HG03095 (cell line): ENCODE measurements at regions not wholly inside any gene's neighbourhood (a gene's known extent, or its start where the extent isn't known, plus 50 kb on each side); places are given as distances from the start of the nearest gene placed in this dataset.

Experiments used
- ATAC-seq: cut with Tn5 transposase; IDR thresholded peaks from one replicate; pipeline ENCODE4 v1.9.1; 2021; ENCODE audit warnings: moderate library complexity; ENCODE audit not compliant: unreplicated experiment

DNA sequence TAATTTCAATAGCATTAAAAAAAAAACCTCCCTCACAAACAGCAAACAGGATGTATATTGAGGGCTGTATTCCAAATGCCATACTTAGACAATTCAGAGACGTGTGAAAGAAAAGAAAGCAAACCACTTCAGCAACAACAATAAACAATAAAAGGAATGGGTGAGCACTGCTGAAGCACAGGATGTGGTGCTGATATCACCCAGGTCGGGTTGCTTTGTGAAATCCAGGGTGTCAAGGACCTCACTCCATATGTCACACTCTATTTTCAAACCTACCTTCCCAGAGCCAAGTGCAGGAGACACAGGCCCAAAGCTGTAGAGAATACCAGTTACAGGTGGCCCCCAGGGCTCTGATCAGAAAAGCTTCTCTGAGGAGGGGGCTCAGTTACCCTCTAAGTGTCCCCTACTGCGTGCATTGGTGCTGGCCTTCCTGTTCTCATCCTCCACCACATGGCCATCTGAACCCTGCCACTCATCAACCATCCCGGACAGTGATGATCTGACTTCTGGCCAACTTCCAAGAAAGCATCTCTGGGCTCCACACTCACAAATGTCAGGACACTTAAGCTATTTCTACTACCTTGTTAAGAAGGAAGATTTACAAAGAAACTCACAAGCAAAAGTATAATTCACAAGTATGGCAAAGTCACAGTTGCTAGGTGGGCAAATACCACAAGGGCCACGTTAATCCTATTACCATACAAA, 363.0 kb downstream of the SS18 start:
- ATAC-seq: no peak

DNA sequence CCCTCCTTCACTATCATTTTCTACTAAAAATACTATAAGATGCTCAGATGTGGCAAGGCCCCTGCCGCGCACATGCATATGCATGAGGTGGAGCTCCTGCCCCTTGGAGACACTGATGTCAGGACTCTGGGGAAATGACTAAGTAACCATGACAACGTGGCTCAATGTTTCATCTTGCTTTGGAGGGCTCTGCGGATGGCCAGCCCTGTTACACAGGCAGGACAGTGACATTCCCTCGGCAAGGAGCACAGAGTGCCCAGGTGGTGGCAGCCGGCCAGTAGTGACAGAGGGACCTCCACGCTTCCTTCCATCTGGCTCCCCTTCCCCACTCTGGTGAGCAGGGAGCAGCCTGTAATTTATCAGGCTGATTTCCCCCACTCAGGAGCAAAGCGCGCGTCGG, 364.1 kb downstream of the SS18 start:
- no peak for ATAC-seq

DNA sequence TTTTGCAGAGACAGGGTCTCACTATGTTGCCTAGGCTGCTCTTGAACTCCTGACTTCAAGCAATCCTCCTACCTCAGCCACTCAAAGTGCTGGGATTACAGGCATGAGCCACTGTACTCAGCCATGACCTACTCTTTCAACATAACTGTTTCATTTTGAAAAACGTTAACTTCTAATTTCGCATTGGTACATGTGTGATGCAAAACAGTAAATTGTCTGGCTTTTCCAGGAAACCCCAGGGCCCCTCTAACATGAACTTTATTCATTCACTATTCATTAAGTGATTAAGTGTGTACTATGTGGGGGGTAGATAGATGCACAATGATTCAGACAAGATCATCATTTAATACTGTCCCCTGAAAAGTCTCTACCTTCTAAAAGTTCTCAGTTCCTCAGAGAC, 364.9 kb downstream of the SS18 start:
- no peak for ATAC-seq

DNA sequence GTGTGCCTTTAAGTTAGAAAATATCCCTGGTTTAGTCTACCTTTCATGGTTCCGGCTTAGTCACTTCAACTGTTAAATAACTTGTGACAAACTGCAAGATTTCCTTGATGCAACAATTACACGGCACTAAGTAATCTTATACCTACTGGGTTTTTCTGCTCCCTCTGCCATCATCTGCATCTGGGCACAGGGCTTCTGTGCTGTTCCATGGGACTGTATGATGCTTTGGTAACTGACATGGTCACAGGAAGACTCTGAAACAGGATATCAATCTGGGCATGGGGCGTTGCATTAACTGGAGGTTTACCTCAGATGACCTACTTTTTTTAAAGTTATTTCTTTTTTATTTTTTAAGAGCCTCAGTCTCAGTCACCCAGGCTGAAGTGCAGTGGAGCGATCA, 365.4 kb downstream of the SS18 start:
- ATAC-seq: no peak

DNA sequence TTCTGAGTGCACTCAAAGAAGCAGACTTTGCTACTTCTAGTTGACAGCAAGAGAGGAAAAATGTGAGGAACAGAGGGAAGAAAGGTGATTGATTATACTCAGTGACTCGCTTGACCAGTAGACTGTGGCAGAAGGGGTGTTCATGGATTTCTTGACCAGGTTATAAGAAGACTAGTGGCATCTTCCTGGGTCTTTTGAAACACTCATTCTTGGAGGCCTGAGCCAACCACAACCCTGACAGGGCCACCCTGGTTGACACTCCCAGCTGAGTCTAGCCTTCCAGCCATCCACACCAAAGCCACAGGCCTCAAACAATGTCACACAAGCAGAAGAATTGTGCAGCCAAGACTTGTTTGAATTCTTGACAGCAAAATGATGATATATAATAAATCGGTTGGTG, 366.3 kb downstream of the SS18 start:
- ATAC-seq: no peak

DNA sequence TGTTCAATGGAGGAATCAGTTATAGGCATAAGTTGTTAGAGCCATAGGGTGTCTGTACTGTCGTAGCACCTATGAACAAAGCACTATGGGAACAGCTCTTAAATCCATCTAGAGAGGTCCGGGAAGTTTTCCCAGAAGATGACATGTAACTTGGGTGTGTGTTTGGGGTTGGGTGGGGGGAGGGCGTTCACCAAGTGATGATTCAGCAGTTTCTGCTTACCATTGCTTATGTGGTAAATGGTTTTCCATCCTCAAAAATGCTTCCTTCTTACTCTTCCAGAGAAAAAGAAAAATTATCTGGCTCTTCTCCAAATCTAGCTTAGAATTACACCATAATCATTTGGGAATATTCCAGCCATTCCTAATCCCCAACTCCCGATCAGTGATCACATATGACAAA, 361.1 kb upstream of the ZNF521 start:
- no peak for ATAC-seq

DNA sequence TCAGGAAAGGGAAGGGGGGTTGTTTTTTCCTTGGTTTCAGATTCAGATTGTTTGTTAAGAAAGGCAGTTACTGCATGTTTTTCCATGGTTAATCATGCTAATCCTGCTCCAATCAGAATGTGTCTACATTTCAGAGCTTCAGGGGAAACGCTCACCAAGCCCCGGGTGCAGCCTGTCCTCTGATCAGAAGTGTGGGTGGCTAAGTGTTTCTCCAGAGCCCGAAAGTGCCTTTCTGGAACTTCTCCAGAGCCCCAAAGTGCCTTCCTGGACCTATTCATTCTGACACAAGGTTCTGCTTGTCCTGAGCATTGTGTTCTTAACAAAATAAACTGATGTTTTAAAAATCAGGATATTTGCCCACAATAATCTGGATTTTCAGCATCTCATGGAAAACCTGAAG, 359.0 kb upstream of the ZNF521 start:
- no peak for ATAC-seq

DNA sequence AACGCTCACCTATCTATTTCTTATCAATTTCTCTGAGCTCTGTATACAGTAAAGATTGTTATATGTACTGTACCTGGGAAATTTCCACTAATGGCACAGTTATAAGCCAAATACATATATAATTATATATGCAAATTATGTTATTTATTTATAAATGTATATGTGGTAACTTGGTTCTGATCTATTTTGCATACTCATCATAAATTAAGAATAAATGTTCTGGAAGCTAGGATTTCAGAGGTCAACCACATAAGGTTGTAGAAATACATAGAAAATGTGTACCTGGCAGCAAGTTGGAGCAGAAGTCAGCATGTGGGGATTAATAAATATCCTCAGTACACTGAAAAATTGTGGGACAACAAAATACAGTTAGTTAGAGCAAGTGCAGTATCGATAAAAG, 353.7 kb upstream of the ZNF521 start:
- ATAC-seq: no peak

DNA sequence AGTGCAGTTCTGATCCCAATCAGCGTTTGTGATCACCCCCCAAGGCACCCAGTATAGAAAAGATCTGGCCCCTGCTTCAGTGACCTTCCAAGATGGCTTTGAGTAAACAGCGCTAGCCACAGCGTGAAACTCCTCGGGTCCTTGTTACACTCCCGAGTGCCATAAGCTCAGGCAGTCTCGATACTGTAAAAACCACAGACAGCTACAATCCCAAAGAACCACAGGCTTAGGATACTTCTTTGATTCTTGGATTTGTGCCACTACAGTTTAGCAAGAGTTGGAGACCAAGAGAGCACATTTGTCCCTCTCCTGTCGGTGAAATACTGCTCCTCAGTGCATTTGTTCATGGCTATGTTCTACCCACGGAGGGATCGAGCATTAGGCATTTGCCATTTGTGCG, 352.5 kb upstream of the ZNF521 start:
- ATAC-seq: no peak

DNA sequence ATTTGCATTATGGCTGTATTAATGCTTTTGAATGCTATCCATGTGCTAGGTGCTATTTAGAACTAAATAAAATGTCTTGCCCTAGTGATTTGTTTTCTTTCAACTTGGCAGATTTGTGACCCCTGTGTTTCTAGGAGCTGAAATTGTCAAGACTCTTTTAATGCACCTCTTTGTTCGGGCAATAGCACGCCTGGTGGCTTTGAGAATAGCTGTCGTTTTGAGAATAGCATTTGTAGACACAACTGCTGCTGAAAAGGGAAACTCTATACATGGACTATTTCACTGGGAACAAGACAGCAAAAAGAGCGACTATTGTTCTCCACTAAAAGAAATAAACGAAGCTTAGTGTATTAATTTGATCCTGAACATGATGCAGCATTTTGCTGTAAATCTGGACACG, 352.1 kb upstream of the ZNF521 start:
- ATAC-seq: no peak

DNA sequence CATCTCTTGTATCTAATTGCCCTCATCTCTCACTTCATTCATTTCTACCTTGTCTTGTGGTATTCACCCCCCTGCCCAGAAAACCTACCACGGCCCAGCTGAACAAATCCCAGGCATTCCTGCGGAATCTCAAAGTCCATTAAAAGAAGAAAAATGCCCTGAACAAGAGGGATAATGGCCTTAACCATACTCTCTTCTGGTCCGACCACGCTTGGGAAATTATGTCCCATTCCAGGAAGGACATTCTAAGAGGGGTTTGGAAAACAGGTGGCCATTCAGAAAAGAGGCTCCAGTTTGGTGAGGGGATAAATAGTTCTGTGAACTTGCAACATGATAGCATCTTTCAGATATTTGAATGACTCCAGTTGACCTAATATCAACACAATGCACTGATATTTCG, 349.9 kb upstream of the ZNF521 start:
- no peak for ATAC-seq

DNA sequence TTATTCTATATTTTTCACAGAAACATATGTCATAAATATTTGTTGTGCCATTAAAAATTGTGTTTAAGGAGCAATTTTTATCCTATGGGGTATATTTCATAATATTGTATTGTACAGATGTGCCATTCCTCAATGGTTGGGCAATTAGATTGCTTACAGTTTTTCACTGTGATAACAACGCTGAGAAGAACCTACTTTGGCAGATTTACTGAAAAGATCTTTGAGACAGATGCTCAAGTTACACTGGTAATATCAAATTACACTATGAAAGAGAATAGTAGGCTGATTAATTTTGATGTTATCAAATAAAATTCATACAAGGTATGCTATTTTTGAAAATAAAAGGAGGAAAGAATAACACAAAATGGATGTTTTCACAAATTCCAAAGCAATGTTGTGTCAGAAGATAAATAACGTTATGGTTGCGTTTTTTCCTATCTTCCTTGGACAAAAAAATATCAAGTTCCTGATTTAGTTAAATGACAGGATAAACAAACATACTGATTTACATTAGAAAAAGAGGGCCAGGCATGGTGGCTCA, 335.1 kb upstream of the ZNF521 start:
- ATAC-seq: no peak

DNA sequence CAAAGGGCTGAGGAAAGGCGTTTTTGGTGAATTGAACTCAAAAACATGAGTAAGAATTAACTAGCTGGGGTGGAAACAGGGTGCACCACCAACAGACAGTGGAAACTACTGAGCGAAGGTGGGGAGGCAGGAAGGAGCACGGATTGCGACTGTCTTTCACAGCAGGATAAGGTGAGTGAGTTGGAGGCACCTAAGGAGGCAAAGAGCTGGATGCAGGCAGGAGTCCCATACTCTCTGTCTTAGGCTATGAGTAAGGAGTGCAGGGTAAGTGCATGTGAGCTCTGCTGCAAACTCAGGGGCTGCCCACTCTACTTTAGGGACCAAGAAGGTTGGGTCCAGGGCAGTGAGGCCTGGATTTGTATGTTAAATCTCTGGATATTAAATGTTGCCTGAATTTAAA, 333.1 kb upstream of the ZNF521 start:
- ATAC-seq: no peak

DNA sequence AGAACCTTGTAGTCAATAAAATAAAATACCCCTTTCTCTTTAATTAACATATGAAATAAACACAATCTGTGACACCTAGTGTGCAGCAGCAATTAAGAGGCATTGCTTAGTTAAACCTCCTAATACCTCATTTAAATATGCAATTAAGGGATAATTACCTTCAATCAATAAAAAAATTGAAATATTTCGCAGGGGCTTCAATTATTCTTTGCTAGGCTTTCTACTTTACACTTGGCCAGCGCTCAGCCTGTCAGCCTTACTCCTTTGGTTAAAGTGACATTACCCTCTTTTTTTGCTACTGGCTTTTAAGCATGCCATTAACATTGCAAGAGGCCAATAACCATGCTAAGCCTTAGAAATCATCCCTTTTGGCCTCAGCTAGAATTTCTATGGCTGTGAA, 327.5 kb upstream of the ZNF521 start:
- no peak for ATAC-seq

DNA sequence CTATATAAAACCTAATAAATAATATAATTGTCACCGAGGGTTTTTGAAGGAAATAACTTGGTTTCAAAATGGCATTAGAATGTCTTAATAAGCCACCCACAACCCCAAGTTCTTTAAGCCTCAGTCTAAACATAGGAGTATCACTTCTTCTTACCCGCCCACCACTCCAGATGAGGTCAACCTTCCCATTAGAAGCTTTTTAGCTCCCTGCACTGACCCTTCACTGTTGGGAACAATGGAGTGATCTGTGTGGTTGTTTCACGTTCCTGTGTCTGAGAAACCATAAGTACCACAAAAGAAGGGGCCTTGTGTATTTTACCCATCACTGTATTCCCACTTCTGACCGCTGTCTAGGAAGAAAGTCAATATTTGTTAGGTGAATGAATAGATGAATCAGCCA, 326.3 kb upstream of the ZNF521 start:
- no peak for ATAC-seq

DNA sequence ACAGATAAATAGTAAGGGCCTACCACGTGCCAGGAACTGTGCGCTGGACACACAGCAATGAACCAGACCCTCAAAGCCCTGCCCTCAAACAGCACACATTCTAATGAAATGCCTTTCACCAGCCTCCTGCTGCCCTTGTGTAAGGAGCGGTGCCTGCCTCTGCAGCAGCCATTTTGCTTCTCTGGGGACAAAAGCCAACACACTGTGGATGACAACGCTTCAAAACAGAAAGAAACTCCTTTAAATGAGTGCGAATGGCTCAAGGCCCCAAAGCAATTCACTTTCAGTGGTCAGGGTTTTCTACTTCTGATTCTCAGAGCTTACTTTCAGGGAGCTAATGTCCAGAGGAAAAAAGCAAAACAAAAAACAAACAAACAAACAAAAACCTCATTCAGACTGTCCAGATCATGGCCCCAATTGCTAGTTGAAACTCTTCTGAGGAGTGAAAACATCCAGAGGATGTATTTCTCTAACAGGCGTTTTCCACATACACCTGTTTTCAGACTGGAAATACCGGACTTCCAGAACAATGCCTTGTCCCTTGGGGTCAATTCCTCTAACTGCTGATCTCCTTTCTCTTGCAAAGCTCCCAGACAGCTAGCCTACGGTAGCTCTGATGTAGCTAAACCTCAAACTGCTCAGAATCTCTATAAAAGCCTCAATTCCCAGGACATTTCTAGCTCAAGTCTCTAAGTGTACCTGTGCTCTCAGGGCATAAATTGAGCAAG, 323.3 kb upstream of the ZNF521 start:
- no peak for ATAC-seq

DNA sequence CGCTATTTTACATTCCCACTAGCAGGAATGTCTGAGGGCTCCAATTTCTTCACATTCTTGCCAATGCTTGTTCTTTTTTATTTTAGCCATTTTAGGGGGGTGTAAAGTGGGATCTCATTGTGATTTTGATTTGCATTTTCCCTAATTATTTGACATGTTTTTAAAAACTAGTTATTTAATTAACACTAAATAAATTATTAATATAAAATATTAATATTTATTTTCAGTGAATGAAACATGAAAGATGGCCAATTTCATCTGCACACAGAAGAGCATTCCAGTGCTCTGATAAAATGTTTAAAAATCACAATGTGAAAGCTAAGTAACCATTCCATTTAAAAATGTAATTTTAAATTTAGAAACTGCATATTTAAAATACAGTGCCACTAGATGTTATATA, 322.2 kb upstream of the ZNF521 start:
- no peak for ATAC-seq

DNA sequence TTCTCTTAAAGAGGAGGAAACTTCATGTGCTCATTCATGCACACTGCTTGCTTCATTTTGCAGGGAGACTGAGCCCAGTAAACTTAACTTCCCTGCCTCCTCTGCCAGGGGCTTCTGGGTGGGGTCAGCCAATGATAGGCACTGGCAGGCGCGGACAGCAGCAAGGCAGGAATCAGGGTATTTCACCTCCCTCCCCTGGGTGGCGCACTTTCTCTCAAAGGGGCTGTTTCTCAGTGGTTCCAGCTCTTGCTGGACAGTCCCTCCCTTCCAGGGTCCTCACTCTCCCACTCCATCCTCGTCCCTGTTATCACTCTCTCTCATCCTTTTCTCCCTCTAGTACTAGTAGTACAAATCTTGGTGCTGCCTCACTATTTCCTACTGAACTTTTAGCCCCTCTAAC, 320.5 kb upstream of the ZNF521 start:
- no peak for ATAC-seq

DNA sequence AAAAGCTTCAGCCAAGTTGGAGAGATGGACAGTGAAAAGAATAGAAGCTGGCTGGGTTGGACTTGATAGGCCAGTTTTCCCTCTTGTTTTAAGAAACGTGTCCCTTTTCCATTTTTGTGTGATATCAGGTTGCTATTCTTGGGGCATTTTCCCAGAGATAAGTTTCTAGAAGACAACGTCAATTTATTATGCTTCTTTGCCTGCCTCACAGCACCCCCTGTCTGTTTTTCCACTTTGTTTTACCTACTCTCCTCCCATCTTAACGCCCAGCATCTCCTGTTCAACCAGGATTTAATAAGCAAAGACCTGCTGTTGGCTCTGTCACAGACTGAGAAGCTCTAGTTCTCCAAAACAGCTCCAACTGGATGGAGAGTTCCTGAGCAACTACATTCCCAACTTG, 317.8 kb upstream of the ZNF521 start:
- ATAC-seq: no peak

DNA sequence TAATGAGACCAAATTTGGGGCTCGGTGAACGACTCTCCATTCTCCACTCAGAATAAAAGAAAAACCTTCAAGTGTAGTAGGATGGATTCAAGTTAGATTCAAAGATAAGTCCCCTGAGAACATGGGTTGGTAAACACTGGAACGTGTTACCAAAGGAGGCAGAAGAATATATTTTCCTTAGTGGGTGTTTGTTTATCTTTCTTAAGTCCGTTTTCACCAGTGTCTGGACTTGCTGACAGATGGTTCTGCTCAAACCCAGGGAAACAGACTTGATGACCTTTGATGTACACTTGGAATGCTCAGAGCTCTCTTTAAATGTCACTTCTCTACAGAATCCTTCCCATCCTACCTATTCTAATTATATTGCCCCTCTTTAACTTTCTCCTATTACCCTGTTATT, 310.3 kb upstream of the ZNF521 start:
- no peak for ATAC-seq

DNA sequence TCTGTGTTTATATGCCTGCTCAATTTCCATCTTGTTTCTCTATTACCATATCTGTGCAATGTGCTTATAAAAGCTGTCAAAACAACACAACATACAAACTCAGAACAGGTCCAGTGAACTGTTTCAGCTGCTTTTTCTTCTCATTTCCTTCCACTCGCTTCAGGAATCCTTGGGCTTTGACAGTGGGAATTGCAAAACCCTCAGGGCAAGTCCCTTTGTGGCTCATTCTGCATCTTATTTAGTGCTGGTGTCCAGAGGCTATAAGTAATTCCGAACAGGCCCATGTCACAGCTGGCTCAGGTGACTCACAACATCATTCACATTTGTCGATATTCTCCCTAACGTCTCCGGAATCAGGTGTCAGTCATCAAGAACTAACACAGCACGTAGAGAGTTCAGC, 309.9 kb upstream of the ZNF521 start:
- no peak for ATAC-seq

DNA sequence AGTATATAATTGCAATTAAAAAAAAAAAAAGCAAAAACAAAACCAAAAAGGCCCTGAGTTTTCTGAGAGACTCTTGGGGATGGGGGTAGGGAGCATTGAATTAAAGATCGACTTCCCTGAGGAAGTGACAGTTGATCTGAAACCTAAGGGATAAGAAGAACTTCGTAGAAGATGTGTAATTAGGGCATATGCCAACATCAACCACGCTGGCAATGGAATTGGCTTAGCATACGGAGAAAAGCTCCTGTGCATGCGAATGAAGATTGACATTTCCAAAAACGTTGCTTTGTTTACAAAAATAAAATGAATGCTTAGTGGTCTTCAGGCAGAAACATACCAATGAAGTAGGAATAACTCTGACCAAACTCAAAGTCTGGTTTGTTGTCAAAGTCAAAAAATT, 307.6 kb upstream of the ZNF521 start:
- no peak for ATAC-seq

DNA sequence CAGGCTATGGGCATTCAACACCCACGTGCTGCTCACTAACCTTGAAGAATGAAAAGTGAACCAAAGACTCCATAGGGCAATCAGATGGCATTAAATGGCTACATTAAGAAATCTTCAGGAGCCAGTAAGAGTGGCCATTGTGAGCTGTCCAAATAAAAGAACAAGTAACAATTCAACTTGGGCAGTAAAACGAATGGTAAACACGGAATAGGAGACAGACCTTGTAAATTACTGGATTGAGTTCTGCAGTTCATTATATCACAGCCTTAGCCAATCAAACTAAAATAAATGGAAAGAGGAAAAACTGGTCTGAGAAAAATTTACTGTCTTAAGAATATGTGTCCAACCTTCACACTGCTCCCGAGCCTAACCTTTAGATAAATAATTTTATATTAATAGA, 306.5 kb upstream of the ZNF521 start:
- ATAC-seq: no peak
